PC-3 (cell line): ENCODE measurements at regions not wholly inside any gene's neighbourhood (a gene's known extent, or its start where the extent isn't known, plus 50 kb on each side); places are given as distances from the start of the nearest gene placed in this dataset.

Experiments used
- ATAC-seq: fragments of 200-7000 bp; cut with Tn5 transposase; 2 replicates; pipeline ENCODE4 v1.9.1; 2020; ENCODE audit warnings: mild to moderate bottlenecking, moderate library complexity
- BruUV-seq: library from RNA; stranded (reverse); fragments of 400-500 nt; replicated peaks from 2 replicates; lab custom pipeline; 2021; lab: Mats Ljungman, UMichigan
- CTCF ChIA-PET: fragments of 300-600 bp; sonication (Branson Sonifier 250); formaldehyde crosslinking; loops from one replicate; lab custom pipeline; 2022; ENCODE audit warnings: antibody characterized with exemption; lab: Charles Lee
- POLR2A ChIA-PET: fragments of 300-600 bp; sonication (Branson Sonifier 250); formaldehyde crosslinking; loops from one replicate; lab custom pipeline; 2022; ENCODE audit warnings: antibody characterized with exemption; ENCODE audit not compliant: unreplicated experiment; lab: Charles Lee
- DNase-seq: peaks from one replicate; pipeline ENCODE4 v3.0.0-alpha.2; 2015
- H2AFZ ChIP-seq: fragments of 300-600 bp; sonication (generic); 2 replicates; pipeline ENCODE4 v1.6.0; 2016; ENCODE audit warnings: antibody characterized with exemption, low read length
- H3F3A ChIP-seq: fragments of 300-600 bp; sonication (generic); one replicate; pipeline ENCODE4 v1.6.0; 2017; ENCODE audit warnings: antibody characterized with exemption, low read length, control low read depth, mild to moderate bottlenecking; ENCODE audit not compliant: unreplicated experiment
- H3K27ac ChIP-seq: fragments of 300-600 bp; sonication (generic); 2 replicates; pipeline ENCODE4 v1.5.1; 2016; ENCODE audit warnings: mild to moderate bottlenecking, low read length
- H3K27me3 ChIP-seq: fragments of 300-600 bp; sonication (generic); 2 replicates; pipeline ENCODE4 v1.6.1; 2016; ENCODE audit warnings: low read length, mixed read lengths
- H3K36me3 ChIP-seq: fragments of 300-600 bp; sonication (generic); 2 replicates; pipeline ENCODE4 v1.6.1; 2016; ENCODE audit warnings: low read depth, mixed run types, low read length, mixed read lengths
- H3K4me1 ChIP-seq: fragments of 300-600 bp; sonication (generic); 2 replicates; pipeline ENCODE4 v1.5.1; 2016; ENCODE audit warnings: low read length; ENCODE audit not compliant: insufficient read depth
- H3K4me2 ChIP-seq: fragments of 300-600 bp; sonication (generic); 2 replicates; pipeline ENCODE4 v1.6.0; 2016; ENCODE audit warnings: low read length
- H3K4me3 ChIP-seq: fragments of 300-600 bp; sonication (generic); 2 replicates; pipeline ENCODE4 v1.5.1; 2016; ENCODE audit warnings: mild to moderate bottlenecking, low read length, mixed read lengths
- H3K79me2 ChIP-seq: fragments of 300-600 bp; sonication (generic); 2 replicates; pipeline ENCODE4 v1.6.1; 2017; ENCODE audit warnings: low read length, mixed read lengths
- H3K9ac ChIP-seq: fragments of 300-600 bp; sonication (generic); 2 replicates; pipeline ENCODE4 v1.6.0; 2016; ENCODE audit warnings: mild to moderate bottlenecking, low read length
- H3K9me2 ChIP-seq: fragments of 300-600 bp; sonication (generic); replicated peaks from 2 replicates; pipeline ENCODE4 v1.6.1; 2016; ENCODE audit warnings: mixed run types, low read length, mixed read lengths
- H3K9me3 ChIP-seq: fragments of 300-600 bp; sonication (generic); 2 replicates; pipeline ENCODE4 v1.6.1; 2016; ENCODE audit warnings: low read length, mixed read lengths
- H4K20me1 ChIP-seq: fragments of 300-600 bp; sonication (generic); 2 replicates; pipeline ENCODE4 v1.6.1; 2016; ENCODE audit warnings: low read length, mixed read lengths
- EZH2 ChIP-seq: fragments of 300-600 bp; sonication (generic); IDR thresholded peaks from one replicate; pipeline ENCODE4 v1.6.1; 2017; ENCODE audit warnings: antibody characterized with exemption, mild to moderate bottlenecking, low read length; ENCODE audit not compliant: unreplicated experiment
- EZH2phosphoT487 ChIP-seq: fragments of 300-600 bp; sonication (generic); IDR thresholded peaks from 2 replicates; pipeline ENCODE4 v1.6.1; 2018; ENCODE audit warnings: mild to moderate bottlenecking, antibody characterized with exemption, low read length, borderline replicate concordance
- intact Hi-C: fragments of 100-400 bp; cut with micrococcal nuclease; formaldehyde crosslinking; loops from 2 replicates; pipeline ENCODE4 v1.9.0; 2023
- TF ChIP-seq, protein P1 (sequence below): fragments of 300-600 bp; sonication (generic); conservative IDR thresholded peaks from 2 replicates; pipeline ENCODE4 v1.5.1; 2017; ENCODE audit warnings: antibody characterized with exemption, low read depth, mild to moderate bottlenecking, low read length

GRCh38 chr4:149910604-149911350 is 95.1 kb upstream of the IQCM start:
- CTCF ChIA-PET = no interaction called here

DNA sequence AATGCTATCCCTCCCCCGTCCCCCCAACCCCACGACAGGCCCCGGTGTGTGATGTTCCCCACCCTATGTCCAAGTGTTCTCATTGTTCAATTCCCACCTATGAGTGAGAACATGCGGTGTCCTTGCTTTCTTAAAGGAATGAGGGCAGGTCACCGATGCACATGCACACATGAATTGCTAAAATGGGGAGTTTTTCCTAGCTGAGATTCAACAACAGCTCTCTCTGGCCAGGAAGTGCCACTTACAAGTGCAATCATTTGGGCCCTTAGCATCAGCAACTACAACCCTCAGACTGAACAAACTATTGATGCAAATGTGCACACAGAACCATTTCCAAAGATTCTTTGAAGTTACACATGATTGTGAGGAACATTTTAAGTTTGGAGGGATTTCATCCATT is 95.7 kb upstream of the IQCM start:
- Histone ChIP-seq H3K27me3 (no peaks in the 10 kb centered on the region), H3K9me2 (no peaks in the 10 kb centered on the region), H3K4me3 (no peak overlapping the region), H3K36me3 (no peaks in the 10 kb centered on the region), H3K9ac (no peak overlapping the region), H3K27ac (no peak overlapping the region), H3F3A (no peaks in the 10 kb centered on the region), H3K9me3 (no peaks in the 10 kb centered on the region), H4K20me1 (no peaks in the 10 kb centered on the region), H3K4me1 (no peaks in the 10 kb centered on the region), H2AFZ (no peak overlapping the region), H3K4me2 (no peak overlapping the region), H3K79me2 (no peaks in the 10 kb centered on the region)
- TF ChIP-seq, protein P1, sequence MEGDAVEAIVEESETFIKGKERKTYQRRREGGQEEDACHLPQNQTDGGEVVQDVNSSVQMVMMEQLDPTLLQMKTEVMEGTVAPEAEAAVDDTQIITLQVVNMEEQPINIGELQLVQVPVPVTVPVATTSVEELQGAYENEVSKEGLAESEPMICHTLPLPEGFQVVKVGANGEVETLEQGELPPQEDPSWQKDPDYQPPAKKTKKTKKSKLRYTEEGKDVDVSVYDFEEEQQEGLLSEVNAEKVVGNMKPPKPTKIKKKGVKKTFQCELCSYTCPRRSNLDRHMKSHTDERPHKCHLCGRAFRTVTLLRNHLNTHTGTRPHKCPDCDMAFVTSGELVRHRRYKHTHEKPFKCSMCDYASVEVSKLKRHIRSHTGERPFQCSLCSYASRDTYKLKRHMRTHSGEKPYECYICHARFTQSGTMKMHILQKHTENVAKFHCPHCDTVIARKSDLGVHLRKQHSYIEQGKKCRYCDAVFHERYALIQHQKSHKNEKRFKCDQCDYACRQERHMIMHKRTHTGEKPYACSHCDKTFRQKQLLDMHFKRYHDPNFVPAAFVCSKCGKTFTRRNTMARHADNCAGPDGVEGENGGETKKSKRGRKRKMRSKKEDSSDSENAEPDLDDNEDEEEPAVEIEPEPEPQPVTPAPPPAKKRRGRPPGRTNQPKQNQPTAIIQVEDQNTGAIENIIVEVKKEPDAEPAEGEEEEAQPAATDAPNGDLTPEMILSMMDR = no peak
- TF ChIP-seq EZH2 = no peak
- TF ChIP-seq EZH2phosphoT487 = no peak
- BruUV-seq = no TSS peak
- no peak for ATAC-seq
- intact Hi-C loops = no loop called here
- DNase-seq = no peak
- POLR2A ChIA-PET = no interaction called here
- CTCF ChIA-PET = no interaction called here

More at GRCh38 chr4:149910604-149911350, 95.1 kb upstream of the IQCM start:
- ATAC-seq (no peak), DNase-seq (no peak)
- TF ChIP-seq, protein P1 = no peak
- TF ChIP-seq EZH2 = no peak
- no peak for TF ChIP-seq EZH2phosphoT487
- Histone ChIP-seq H3K27me3 (no peaks in the 10 kb centered on the region), H2AFZ (no peak overlapping the region), H3K9me3 (no peaks in the 10 kb centered on the region), H3K79me2 (no peaks in the 10 kb centered on the region), H4K20me1 (no peaks in the 10 kb centered on the region), H3K36me3 (no peaks in the 10 kb centered on the region), H3K9ac (no peak overlapping the region), H3K9me2 (no peaks in the 10 kb centered on the region), H3K4me1 (no peaks in the 10 kb centered on the region), H3K4me2 (no peak overlapping the region), H3K27ac (no peak overlapping the region), H3K4me3 (no peak overlapping the region), H3F3A (no peaks in the 10 kb centered on the region)
- intact Hi-C loops = no loop called here
- POLR2A ChIA-PET = no interaction called here
- no TSS peak for BruUV-seq

GRCh38 chr4:149912000-149912399 is 96.4 kb upstream of the IQCM start:
- no peaks in the 10 kb centered on the region for H3K79me2 ChIP-seq
- H3K27me3 ChIP-seq = no peaks in the 10 kb centered on the region
- H3K27ac ChIP-seq = no peak overlapping the region
- no peaks in the 10 kb centered on the region for H3K9me3 ChIP-seq
- ATAC-seq = no peak
- H3K4me2 ChIP-seq = no peak overlapping the region
- H3K4me1 ChIP-seq = no peaks in the 10 kb centered on the region
- H2AFZ ChIP-seq = no peak overlapping the region
- CTCF ChIA-PET = no interaction called here
- H4K20me1 ChIP-seq = no peaks in the 10 kb centered on the region
- no peak overlapping the region for H3K9ac ChIP-seq
- no peaks in the 10 kb centered on the region for H3K9me2 ChIP-seq
- TF ChIP-seq, protein P1 = no peak
- TF ChIP-seq EZH2phosphoT487 = no peak
- TF ChIP-seq EZH2 = no peak
- no peak overlapping the region for H3K4me3 ChIP-seq
- intact Hi-C loops = no loop called here
- DNase-seq = no peak
- BruUV-seq = no TSS peak
- no peaks in the 10 kb centered on the region for H3F3A ChIP-seq
- no peaks in the 10 kb centered on the region for H3K36me3 ChIP-seq
- POLR2A ChIA-PET = no interaction called here
